Hepatocyte (in vitro differentiated cells): ENCODE measurements at regions not wholly inside any gene's neighbourhood (a gene's known extent, or its start where the extent isn't known, plus 50 kb on each side); places are given as distances from the start of the nearest gene placed in this dataset.

Experiments used
- DNase-seq: peaks from one replicate; pipeline ENCODE4 v3.0.0-alpha.2; 2016; ENCODE audit warnings: low spot score
- H2AFZ ChIP-seq: fragments of 200-600 bp; sonication (generic); 2 replicates; pipeline ENCODE4 v1.6.0; 2016; ENCODE audit warnings: antibody characterized with exemption, mild to moderate bottlenecking
- H3K27ac ChIP-seq: fragments of 200-600 bp; sonication (generic); 2 replicates; pipeline ENCODE4 v1.5.1; 2016; ENCODE audit warnings: mild to moderate bottlenecking
- H3K27me3 ChIP-seq: fragments of 200-600 bp; sonication (generic); 2 replicates; pipeline ENCODE4 v1.6.1; 2016
- H3K36me3 ChIP-seq: fragments of 200-600 bp; sonication (generic); replicated peaks from 2 replicates; pipeline ENCODE4 v1.5.1; 2016; ENCODE audit warnings: low read depth; ENCODE audit not compliant: insufficient read depth
- H3K4me1 ChIP-seq: fragments of 200-600 bp; sonication (generic); 2 replicates; pipeline ENCODE4 v1.5.1; 2016; ENCODE audit warnings: mild to moderate bottlenecking, moderate library complexity; ENCODE audit not compliant: insufficient read depth
- H3K4me2 ChIP-seq: fragments of 200-600 bp; sonication (generic); 2 replicates; pipeline ENCODE4 v1.6.0; 2016
- H3K4me3 ChIP-seq: fragments of 200-600 bp; sonication (generic); 2 replicates; pipeline ENCODE4 v1.5.1; 2016; ENCODE audit warnings: mild to moderate bottlenecking
- H3K79me2 ChIP-seq: fragments of 200-600 bp; sonication (generic); 2 replicates; pipeline ENCODE4 v1.6.0; 2017; ENCODE audit warnings: mild to moderate bottlenecking
- H3K9me2 ChIP-seq: fragments of 200-600 bp; sonication (generic); replicated peaks from 2 replicates; pipeline ENCODE4 v1.6.0; 2017; ENCODE audit warnings: mild to moderate bottlenecking; ENCODE audit not compliant: insufficient read depth
- H3K9me3 ChIP-seq: fragments of 200-600 bp; sonication (generic); 2 replicates; pipeline ENCODE4 v1.5.1; 2016; ENCODE audit warnings: low read depth, mild to moderate bottlenecking
- H4K20me1 ChIP-seq: fragments of 200-600 bp; sonication (generic); 2 replicates; pipeline ENCODE4 v1.6.0; 2016; ENCODE audit warnings: mild to moderate bottlenecking; ENCODE audit not compliant: insufficient read depth, poor library complexity, severe bottlenecking
- EZH2 ChIP-seq: fragments of 200-600 bp; sonication (generic); IDR thresholded peaks from 2 replicates; pipeline ENCODE4 v1.6.1; 2016; ENCODE audit warnings: antibody characterized with exemption, mild to moderate bottlenecking, borderline replicate concordance
- EZH2phosphoT487 ChIP-seq: fragments of 200-600 bp; sonication (generic); IDR thresholded peaks from one replicate; pipeline ENCODE4 v1.6.1; 2018; ENCODE audit warnings: antibody characterized with exemption, mild to moderate bottlenecking, low read depth, moderate library complexity; ENCODE audit not compliant: unreplicated experiment, severe bottlenecking
- WGBS: methylation state at CpG from one replicate; pipeline ENCODE4 v1.1.6; 2016; ENCODE audit warnings: low lambda C conversion rate; ENCODE audit errors: missing lambda C conversion rate; 5-methylcytosine and 5-hydroxymethylcytosine counted together
- TF ChIP-seq, protein P1 (sequence below): fragments of 200-600 bp; sonication (generic); IDR thresholded peaks from 2 replicates; pipeline ENCODE4 v1.5.1; 2016; ENCODE audit warnings: antibody characterized with exemption, mild to moderate bottlenecking; ENCODE audit not compliant: poor library complexity

DNA sequence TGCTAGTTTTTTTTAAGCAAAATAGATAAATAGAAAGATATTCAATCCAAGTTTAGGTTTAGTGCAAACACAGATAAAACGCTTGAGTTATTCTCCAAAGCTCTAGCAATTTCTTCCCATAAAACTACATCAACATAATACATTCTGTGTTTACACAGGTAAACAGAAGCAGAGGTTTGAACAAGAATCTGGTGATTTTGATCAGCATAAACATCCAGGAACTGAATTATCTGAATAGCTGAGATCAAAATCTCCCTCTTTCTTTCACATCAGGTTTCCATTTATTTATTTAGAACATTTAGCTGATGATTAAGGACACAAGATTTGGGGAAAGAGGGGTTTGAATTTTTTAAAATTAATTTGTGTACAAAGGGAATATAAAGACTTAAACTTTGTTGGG lies 1564.6 kb downstream of the MRPL39 start:
- no peaks in the 10 kb centered on the region for H3K79me2 ChIP-seq
- H3K4me2 ChIP-seq, result no peak overlapping the region
- no peak for DNase-seq
- H3K36me3 ChIP-seq, result no peaks in the 10 kb centered on the region
- no peak overlapping the region for H3K4me3 ChIP-seq
- WGBS, result 47% methylated on average over 1 of the region's 1 CpG
- no peaks in the 10 kb centered on the region for H3K4me1 ChIP-seq
- no peaks in the 10 kb centered on the region for H3K27me3 ChIP-seq
- H2AFZ ChIP-seq, result no peak overlapping the region
- no peaks in the 10 kb centered on the region for H3K9me3 ChIP-seq
- no peaks in the 10 kb centered on the region for H3K9me2 ChIP-seq
- TF ChIP-seq EZH2, result no peak
- TF ChIP-seq EZH2phosphoT487, result no peak
- TF ChIP-seq, protein P1, sequence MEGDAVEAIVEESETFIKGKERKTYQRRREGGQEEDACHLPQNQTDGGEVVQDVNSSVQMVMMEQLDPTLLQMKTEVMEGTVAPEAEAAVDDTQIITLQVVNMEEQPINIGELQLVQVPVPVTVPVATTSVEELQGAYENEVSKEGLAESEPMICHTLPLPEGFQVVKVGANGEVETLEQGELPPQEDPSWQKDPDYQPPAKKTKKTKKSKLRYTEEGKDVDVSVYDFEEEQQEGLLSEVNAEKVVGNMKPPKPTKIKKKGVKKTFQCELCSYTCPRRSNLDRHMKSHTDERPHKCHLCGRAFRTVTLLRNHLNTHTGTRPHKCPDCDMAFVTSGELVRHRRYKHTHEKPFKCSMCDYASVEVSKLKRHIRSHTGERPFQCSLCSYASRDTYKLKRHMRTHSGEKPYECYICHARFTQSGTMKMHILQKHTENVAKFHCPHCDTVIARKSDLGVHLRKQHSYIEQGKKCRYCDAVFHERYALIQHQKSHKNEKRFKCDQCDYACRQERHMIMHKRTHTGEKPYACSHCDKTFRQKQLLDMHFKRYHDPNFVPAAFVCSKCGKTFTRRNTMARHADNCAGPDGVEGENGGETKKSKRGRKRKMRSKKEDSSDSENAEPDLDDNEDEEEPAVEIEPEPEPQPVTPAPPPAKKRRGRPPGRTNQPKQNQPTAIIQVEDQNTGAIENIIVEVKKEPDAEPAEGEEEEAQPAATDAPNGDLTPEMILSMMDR, result no peak
- no peak overlapping the region for H3K27ac ChIP-seq
- no peaks in the 10 kb centered on the region for H4K20me1 ChIP-seq

- WGBS, result 43% methylated on average over 2 of the region's 2 CpGs
- TF ChIP-seq, protein P1, result no peak
- TF ChIP-seq EZH2phosphoT487 (no peak), EZH2 (no peak)
Observed at GRCh38 chr21:24032709-24033232, 1574.5 kb downstream of the MRPL39 start.

DNA sequence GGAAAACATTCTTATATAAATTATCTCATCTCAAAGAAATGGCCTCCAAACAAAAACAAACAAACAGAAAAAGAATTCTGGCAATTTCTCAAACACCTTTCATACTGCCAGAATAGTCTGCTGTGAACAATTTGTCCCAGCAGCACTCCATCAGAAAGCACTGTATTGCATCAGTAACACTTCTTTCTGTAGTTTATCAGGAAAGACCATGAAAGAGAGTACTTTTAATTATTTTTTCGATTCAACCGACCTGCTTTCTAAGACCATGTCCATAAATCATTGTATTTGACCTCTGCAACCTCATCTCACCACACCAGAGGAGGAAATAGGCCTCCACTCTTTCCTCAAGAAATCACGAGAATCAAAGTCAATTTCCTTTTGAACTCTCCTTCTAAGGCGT lies 1579.9 kb downstream of the MRPL39 start:
- Histone ChIP-seq H3K36me3 (no peaks in the 10 kb centered on the region), H3K4me3 (no peak overlapping the region), H3K27ac (no peak overlapping the region), H3K27me3 (no peaks in the 10 kb centered on the region), H3K9me3 (no peaks in the 10 kb centered on the region), H4K20me1 (no peaks in the 10 kb centered on the region), H3K4me2 (no peak overlapping the region), H3K4me1 (no peaks in the 10 kb centered on the region), H3K9me2 (no peaks in the 10 kb centered on the region), H3K79me2 (no peaks in the 10 kb centered on the region), H2AFZ (no peak overlapping the region)
- DNase-seq, result no peak
- 73% methylated on average over 4 of the region's 4 CpGs for WGBS
- TF ChIP-seq, protein P1, result no peak
- TF ChIP-seq EZH2phosphoT487, result no peak

More at GRCh38 chr21:24032709-24033232, 1574.5 kb downstream of the MRPL39 start:
- Histone ChIP-seq H3K9me3 (no peaks in the 10 kb centered on the region), H2AFZ (no peak overlapping the region), H3K27ac (no peak overlapping the region), H3K4me2 (no peak overlapping the region), H4K20me1 (no peaks in the 10 kb centered on the region), H3K9me2 (no peaks in the 10 kb centered on the region), H3K4me1 (no peaks in the 10 kb centered on the region), H3K27me3 (no peaks in the 10 kb centered on the region), H3K36me3 (no peaks in the 10 kb centered on the region), H3K79me2 (no peaks in the 10 kb centered on the region), H3K4me3 (no peak overlapping the region)
- no peak for DNase-seq

- no peak overlapping the region for H3K4me2 ChIP-seq
- H3K79me2 ChIP-seq, result no peaks in the 10 kb centered on the region
- H3K4me1 ChIP-seq, result no peaks in the 10 kb centered on the region
- H3K36me3 ChIP-seq, result no peaks in the 10 kb centered on the region
- 24% methylated on average over 3 of the region's 3 CpGs for WGBS
- H4K20me1 ChIP-seq, result no peaks in the 10 kb centered on the region
- DNase-seq, result no peak
- H3K27me3 ChIP-seq, result no peaks in the 10 kb centered on the region
- no peak overlapping the region for H2AFZ ChIP-seq
- H3K9me2 ChIP-seq, result no peaks in the 10 kb centered on the region
- TF ChIP-seq EZH2phosphoT487 (no peak), EZH2 (no peak)
- TF ChIP-seq, protein P1, result no peak
- no peak overlapping the region for H3K27ac ChIP-seq
- H3K4me3 ChIP-seq, result no peak overlapping the region
- H3K9me3 ChIP-seq, result no peaks in the 10 kb centered on the region
Observed at GRCh38 chr21:24025101-24025500, 1582.2 kb downstream of the MRPL39 start.
